HG03139 (cell line): ENCODE measurements at regions not wholly inside any gene's neighbourhood (a gene's known extent, or its start where the extent isn't known, plus 50 kb on each side); places are given as distances from the start of the nearest gene placed in this dataset.

Experiments
- ATAC-seq: cut with Tn5 transposase; IDR thresholded peaks from one replicate; pipeline ENCODE4 v1.9.1; 2021; ENCODE audit not compliant: unreplicated experiment

GRCh38 chr15:39108021-39108420 lies 472.9 kb upstream of the THBS1 start:
- no peak for ATAC-seq

- ATAC-seq: no peak
Observed at GRCh38 chr15:39110336-39110735, 470.5 kb upstream of the THBS1 start.

GRCh38 chr15:39110746-39111145 lies 470.1 kb upstream of the THBS1 start:
- no peak for ATAC-seq

GRCh38 chr15:39113741-39114140 lies 467.1 kb upstream of the THBS1 start:
- ATAC-seq: no peak

GRCh38 chr15:39114690-39115378 lies 466.0 kb upstream of the THBS1 start:
- ATAC-seq: no peak

GRCh38 chr15:39115379-39116057 lies 465.4 kb upstream of the THBS1 start:
- no peak for ATAC-seq

GRCh38 chr15:39118510-39118909 lies 462.4 kb upstream of the THBS1 start:
- ATAC-seq: no peak

GRCh38 chr15:39124155-39124552 lies 456.7 kb upstream of the THBS1 start:
- ATAC-seq: no peak

GRCh38 chr15:39124553-39125171 lies 456.2 kb upstream of the THBS1 start:
- no peak for ATAC-seq

- no peak for ATAC-seq
Observed at GRCh38 chr15:39125226-39125625, 455.7 kb upstream of the THBS1 start.

- ATAC-seq: no peak
Observed at GRCh38 chr15:39125904-39126303, 455.0 kb upstream of the THBS1 start.

- ATAC-seq: no peak
Observed at GRCh38 chr15:39127151-39127790, 453.6 kb upstream of the THBS1 start.

GRCh38 chr15:39127925-39128617 lies 452.8 kb upstream of the THBS1 start:
- no peak for ATAC-seq

GRCh38 chr15:39128746-39129145 lies 452.1 kb upstream of the THBS1 start:
- ATAC-seq: no peak

GRCh38 chr15:39130556-39131379 lies 450.1 kb upstream of the THBS1 start:
- no peak for ATAC-seq

- no peak for ATAC-seq
Observed at GRCh38 chr15:39131609-39132008, 449.3 kb upstream of the THBS1 start.

GRCh38 chr15:39132070-39132469 lies 448.8 kb upstream of the THBS1 start:
- ATAC-seq: no peak

- ATAC-seq: no peak
Observed at GRCh38 chr15:39132954-39133600, 447.8 kb upstream of the THBS1 start.

GRCh38 chr15:39134282-39134681 lies 446.6 kb upstream of the THBS1 start:
- no peak for ATAC-seq

- ATAC-seq: no peak
Observed at GRCh38 chr15:39135989-39136388, 444.9 kb upstream of the THBS1 start.
